ENCODE measurements at regions not wholly inside any gene's neighbourhood (a gene's known extent, or its start where the extent isn't known, plus 50 kb on each side); places are given as distances from the start of the nearest gene placed in this dataset.

GRCh38 chr2:64857581-64858471 is 131.4 kb upstream of the SLC1A4 start:
- no peak overlapping the region for H3K4me3 ChIP-seq (ENCODE audit: low read depth, low read length, poor library complexity, severe bottlenecking)
- H3K27ac ChIP-seq (ENCODE audit: low read depth, low read length, poor library complexity, severe bottlenecking), result peak overlapping the region; percentile 40
- TF ChIP-seq, protein P1, sequence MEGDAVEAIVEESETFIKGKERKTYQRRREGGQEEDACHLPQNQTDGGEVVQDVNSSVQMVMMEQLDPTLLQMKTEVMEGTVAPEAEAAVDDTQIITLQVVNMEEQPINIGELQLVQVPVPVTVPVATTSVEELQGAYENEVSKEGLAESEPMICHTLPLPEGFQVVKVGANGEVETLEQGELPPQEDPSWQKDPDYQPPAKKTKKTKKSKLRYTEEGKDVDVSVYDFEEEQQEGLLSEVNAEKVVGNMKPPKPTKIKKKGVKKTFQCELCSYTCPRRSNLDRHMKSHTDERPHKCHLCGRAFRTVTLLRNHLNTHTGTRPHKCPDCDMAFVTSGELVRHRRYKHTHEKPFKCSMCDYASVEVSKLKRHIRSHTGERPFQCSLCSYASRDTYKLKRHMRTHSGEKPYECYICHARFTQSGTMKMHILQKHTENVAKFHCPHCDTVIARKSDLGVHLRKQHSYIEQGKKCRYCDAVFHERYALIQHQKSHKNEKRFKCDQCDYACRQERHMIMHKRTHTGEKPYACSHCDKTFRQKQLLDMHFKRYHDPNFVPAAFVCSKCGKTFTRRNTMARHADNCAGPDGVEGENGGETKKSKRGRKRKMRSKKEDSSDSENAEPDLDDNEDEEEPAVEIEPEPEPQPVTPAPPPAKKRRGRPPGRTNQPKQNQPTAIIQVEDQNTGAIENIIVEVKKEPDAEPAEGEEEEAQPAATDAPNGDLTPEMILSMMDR (conservative IDR thresholded peaks at IDR 0.05; ENCODE audit: low read depth, low read length), result no peak
- no peak for TF ChIP-seq EZH2 (IDR thresholded peaks at IDR 0.05; ENCODE audit: borderline replicate concordance, low read depth, low read length, poor library complexity, severe bottlenecking)
- intact Hi-C loops (cut with micrococcal nuclease; ENCODE audit: unreplicated experiment), result no loop called here
- H3K36me3 ChIP-seq (ENCODE audit: insufficient read depth, low read length, poor library complexity, severe bottlenecking), result no peaks in the 10 kb centered on the region
- H3K27me3 ChIP-seq (replicated peaks; ENCODE audit: insufficient read depth, low read depth, low read length, poor library complexity), result no peaks in the 10 kb centered on the region
- ChIA-PET POLR2A (ENCODE audit: low non-redundant PET) (no interaction called here), CTCF (no interaction called here)
- H3K9me3 ChIP-seq (ENCODE audit: low read depth, low read length, poor library complexity, severe bottlenecking), result no peaks in the 10 kb centered on the region
- H3K4me1 ChIP-seq (ENCODE audit: insufficient read depth, low read length, poor library complexity, severe bottlenecking), result peaks cover 25% of the 10 kb centered on the region
- no TSS peak for BruUV-seq (replicated peaks)
- peak; percentile 42 for DNase-seq (ENCODE audit: low spot score)

GRCh38 chr2:64858541-64859311 is 130.5 kb upstream of the SLC1A4 start:
- intact Hi-C loops (cut with micrococcal nuclease; ENCODE audit: unreplicated experiment), result no loop called here
- H3K27ac ChIP-seq (ENCODE audit: low read depth, low read length, poor library complexity, severe bottlenecking), result no peak overlapping the region
- peak overlapping the region; percentile 39 for H3K4me3 ChIP-seq (ENCODE audit: low read depth, low read length, poor library complexity, severe bottlenecking)
- no peak for DNase-seq (ENCODE audit: low spot score)
- CTCF ChIA-PET, result no interaction called here
- no peak for TF ChIP-seq EZH2 (IDR thresholded peaks at IDR 0.05; ENCODE audit: borderline replicate concordance, low read depth, low read length, poor library complexity, severe bottlenecking)
- TF ChIP-seq, protein P1 (conservative IDR thresholded peaks at IDR 0.05; ENCODE audit: low read depth, low read length), result no peak
- BruUV-seq (replicated peaks), result no TSS peak
- H3K4me1 ChIP-seq (ENCODE audit: insufficient read depth, low read length, poor library complexity, severe bottlenecking), result peaks cover 25% of the 10 kb centered on the region
- H3K9me3 ChIP-seq (ENCODE audit: low read depth, low read length, poor library complexity, severe bottlenecking), result no peaks in the 10 kb centered on the region
- no peaks in the 10 kb centered on the region for H3K36me3 ChIP-seq (ENCODE audit: insufficient read depth, low read length, poor library complexity, severe bottlenecking)
- H3K27me3 ChIP-seq (replicated peaks; ENCODE audit: insufficient read depth, low read depth, low read length, poor library complexity), result no peaks in the 10 kb centered on the region
- POLR2A ChIA-PET (ENCODE audit: low non-redundant PET), result interaction anchor here (0.6 kb wide), 1 partner anchor 205 kb away, joined by 4 read pairs; no protein-coding TSS in a partner anchor

- H3K27ac ChIP-seq (ENCODE audit: low read depth, low read length, poor library complexity, severe bottlenecking), result peak overlapping the region; percentile 49
Observed at GRCh38 chr2:64859312-64860212, 129.6 kb upstream of the SLC1A4 start.

More at GRCh38 chr2:64859312-64860212, 129.6 kb upstream of the SLC1A4 start:
- no peak for TF ChIP-seq EZH2 (IDR thresholded peaks at IDR 0.05; ENCODE audit: borderline replicate concordance, low read depth, low read length, poor library complexity, severe bottlenecking)
- TF ChIP-seq, protein P1 (conservative IDR thresholded peaks at IDR 0.05; ENCODE audit: low read depth, low read length), result no peak
- ChIA-PET POLR2A (ENCODE audit: low non-redundant PET) (interaction anchor here (0.6 kb wide), 1 partner anchor 206 kb away, joined by 4 read pairs; no protein-coding TSS in a partner anchor), CTCF (no interaction called here)
- intact Hi-C loops (cut with micrococcal nuclease; ENCODE audit: unreplicated experiment), result loop anchor here (5.0 to 10.0 kb wide), 3 partner anchors 92 to 815 kb away; no protein-coding TSS in a partner anchor
- peak overlapping the region; percentile 39 for H3K4me3 ChIP-seq (ENCODE audit: low read depth, low read length, poor library complexity, severe bottlenecking)
- peak; percentile 85 for DNase-seq (ENCODE audit: low spot score)
- peaks cover 32% of the 10 kb centered on the region for H3K4me1 ChIP-seq (ENCODE audit: insufficient read depth, low read length, poor library complexity, severe bottlenecking)
- BruUV-seq (replicated peaks), result no TSS peak
- H3K36me3 ChIP-seq (ENCODE audit: insufficient read depth, low read length, poor library complexity, severe bottlenecking), result no peaks in the 10 kb centered on the region
- no peaks in the 10 kb centered on the region for H3K27me3 ChIP-seq (replicated peaks; ENCODE audit: insufficient read depth, low read depth, low read length, poor library complexity)
- no peaks in the 10 kb centered on the region for H3K9me3 ChIP-seq (ENCODE audit: low read depth, low read length, poor library complexity, severe bottlenecking)

Measured in A673 (cell line).